ENCODE measurements at regions not wholly inside any gene's neighbourhood (a gene's known extent, or its start where the extent isn't known, plus 50 kb on each side); places are given as distances from the start of the nearest gene placed in this dataset.

DNA sequence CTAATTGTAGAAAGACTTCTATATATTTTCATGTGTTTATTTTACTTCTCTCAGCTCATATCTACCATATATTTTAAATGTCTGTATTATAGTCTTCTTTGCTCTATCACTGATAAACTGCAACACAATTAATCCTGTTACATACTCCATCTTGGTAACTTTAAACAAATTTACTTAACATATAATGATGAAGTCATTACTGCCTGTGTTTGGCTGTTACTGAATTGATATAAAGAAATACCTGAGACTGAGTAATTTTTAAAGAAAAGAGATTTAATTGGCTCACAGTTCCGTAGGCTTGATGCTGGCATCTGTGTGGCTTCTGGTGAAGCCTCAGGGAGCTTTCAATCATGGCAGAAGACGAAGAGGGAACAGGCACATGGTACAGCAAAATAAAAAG, 1480.4 kb downstream of the HACE1 start (continued):
- TF ChIP-seq, protein P1, sequence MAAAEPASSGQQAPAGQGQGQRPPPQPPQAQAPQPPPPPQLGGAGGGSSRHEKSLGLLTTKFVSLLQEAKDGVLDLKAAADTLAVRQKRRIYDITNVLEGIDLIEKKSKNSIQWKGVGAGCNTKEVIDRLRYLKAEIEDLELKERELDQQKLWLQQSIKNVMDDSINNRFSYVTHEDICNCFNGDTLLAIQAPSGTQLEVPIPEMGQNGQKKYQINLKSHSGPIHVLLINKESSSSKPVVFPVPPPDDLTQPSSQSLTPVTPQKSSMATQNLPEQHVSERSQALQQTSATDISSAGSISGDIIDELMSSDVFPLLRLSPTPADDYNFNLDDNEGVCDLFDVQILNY (CRISPR knock-in tag; IDR thresholded peaks at IDR 0.05), result no peak

DNA sequence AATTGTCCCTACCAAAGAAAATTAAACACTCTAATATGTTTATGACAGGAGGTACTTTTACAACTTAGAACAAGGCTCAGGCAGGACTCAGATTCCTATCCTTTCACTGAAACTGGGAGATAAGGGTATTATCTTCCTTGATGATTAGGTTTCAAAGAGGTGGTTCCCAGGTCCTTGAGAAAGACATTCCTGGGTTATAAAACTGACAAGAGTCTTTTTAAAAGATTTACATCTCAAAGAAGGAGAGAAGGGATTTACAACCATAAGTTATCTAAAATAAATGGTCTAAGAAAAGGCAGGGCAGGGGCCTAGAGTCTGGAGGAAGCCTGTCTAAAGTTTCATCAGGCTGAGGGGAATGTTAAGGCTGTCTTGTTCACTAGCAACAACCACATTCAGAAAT, 1492.5 kb downstream of the HACE1 start:
- FAIRE-seq, result no peak
- in situ Hi-C loops (cut with MboI), result no loop called here
- TF ChIP-seq ZNF75A (CRISPR knock-in tag; IDR thresholded peaks at IDR 0.05) (no peak), ZNF583 (CRISPR knock-in tag; IDR thresholded peaks at IDR 0.05) (no peak)
- TF ChIP-seq, protein P2, sequence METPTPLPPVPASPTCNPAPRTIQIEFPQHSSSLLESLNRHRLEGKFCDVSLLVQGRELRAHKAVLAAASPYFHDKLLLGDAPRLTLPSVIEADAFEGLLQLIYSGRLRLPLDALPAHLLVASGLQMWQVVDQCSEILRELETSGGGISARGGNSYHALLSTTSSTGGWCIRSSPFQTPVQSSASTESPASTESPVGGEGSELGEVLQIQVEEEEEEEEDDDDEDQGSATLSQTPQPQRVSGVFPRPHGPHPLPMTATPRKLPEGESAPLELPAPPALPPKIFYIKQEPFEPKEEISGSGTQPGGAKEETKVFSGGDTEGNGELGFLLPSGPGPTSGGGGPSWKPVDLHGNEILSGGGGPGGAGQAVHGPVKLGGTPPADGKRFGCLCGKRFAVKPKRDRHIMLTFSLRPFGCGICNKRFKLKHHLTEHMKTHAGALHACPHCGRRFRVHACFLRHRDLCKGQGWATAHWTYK (CRISPR knock-in tag; IDR thresholded peaks at IDR 0.05), result no peak
- Histone ChIP-seq H3K36me3 (ENCODE audit: control insufficient read depth, insufficient read depth, low read length) (no peaks in the 10 kb centered on the region), H3K4me2 (ENCODE audit: insufficient read depth, low read length) (no peak overlapping the region), H3K79me2 (ENCODE audit: control insufficient read depth, insufficient read depth, low read length) (no peaks in the 10 kb centered on the region), H4K20me1 (replicated peaks; ENCODE audit: control insufficient read depth, insufficient read depth, low read length) (no peaks in the 10 kb centered on the region), H3K9ac (ENCODE audit: insufficient read depth in 1 of 2, low read depth in 2 of 2, low read length in 2 of 2) (no peak overlapping the region), H3K9me3 (replicated peaks; ENCODE audit: control insufficient read depth, insufficient read depth, low read depth, low read length) (no peaks in the 10 kb centered on the region), H3K4me3 (no peak overlapping the region), H2AFZ (ENCODE audit: low read depth, low read length) (no peak overlapping the region), H3K4me1 (replicated peaks in 1 of 2; ENCODE audit: control insufficient read depth in 2 of 2, insufficient read depth in 2 of 2, low read length in 2 of 2) (no peaks in the 10 kb centered on the region), H3K9me1 (ENCODE audit: control insufficient read depth, insufficient read depth, low read length) (no peaks in the 10 kb centered on the region), H3K27me3 (ENCODE audit: control insufficient read depth in 2 of 2, insufficient read depth in 2 of 2, low read length in 2 of 2) (no peaks in the 10 kb centered on the region), H3K27ac (ENCODE audit: extremely low read depth, low read depth, low read length) (no peak overlapping the region)
- no peak for DNase-seq (ENCODE audit: extremely low read depth in 1 of 4, low spot score in 3 of 4)
- intact Hi-C loops (cut with micrococcal nuclease), result no loop called here
- BruUV-seq (replicated peaks), result no TSS peak
- no peak for ATAC-seq
- CTCF ChIA-PET (ENCODE audit: low intra/inter-chr PET ratio), result no interaction called here
- POLR2A ChIA-PET, result no interaction called here
